Smooth muscle cell (in vitro differentiated cells): ENCODE measurements at regions not wholly inside any gene's neighbourhood (a gene's known extent, or its start where the extent isn't known, plus 50 kb on each side); places are given as distances from the start of the nearest gene placed in this dataset. TPM values are rescaled to one million over a fixed set of nuclear protein-coding genes. Genes with fewer than 3 reads are reported as not detected.

Source experiments
- small RNA-seq: library from RNA; depleted of rRNA; stranded (forward); fragments of <200 nt; gene quantifications from one replicate; pipeline ENCODE3, GENCODE V24; 2014

Small RNAs in the stretch of these regions (small RNA-seq; reads per million reads assigned to genes)
- gene RF00003 (1.2 reads per million, percentile 34 among the genes with 10 or more reads in this experiment), gene RF00619 (not detected), gene RNA5SP536 (not detected), gene RNU6-1071P (not detected)
